ENCODE measurements at regions not wholly inside any gene's neighbourhood (a gene's known extent, or its start where the extent isn't known, plus 50 kb on each side); places are given as distances from the start of the nearest gene placed in this dataset.

GRCh38 chr6:28764761-28765282 is 159.0 kb downstream of the TRIM27 start:
- no peak for TF ChIP-seq Cebpa-rat (IDR thresholded peaks at IDR 0.05)
- Histone ChIP-seq H3K36me3 (no peaks in the 10 kb centered on the region), H3K4me2 (no peak overlapping the region), H3K4me3 (no peak overlapping the region), H3K27ac (no peak overlapping the region), H4K20me1 (no peaks in the 10 kb centered on the region), H3K9ac (no peak overlapping the region), H3K9me3 (peaks cover 20% of the 10 kb centered on the region), H3K4me1 (no peaks in the 10 kb centered on the region), H3K27me3 (peaks cover 63% of the 10 kb centered on the region)

DNA sequence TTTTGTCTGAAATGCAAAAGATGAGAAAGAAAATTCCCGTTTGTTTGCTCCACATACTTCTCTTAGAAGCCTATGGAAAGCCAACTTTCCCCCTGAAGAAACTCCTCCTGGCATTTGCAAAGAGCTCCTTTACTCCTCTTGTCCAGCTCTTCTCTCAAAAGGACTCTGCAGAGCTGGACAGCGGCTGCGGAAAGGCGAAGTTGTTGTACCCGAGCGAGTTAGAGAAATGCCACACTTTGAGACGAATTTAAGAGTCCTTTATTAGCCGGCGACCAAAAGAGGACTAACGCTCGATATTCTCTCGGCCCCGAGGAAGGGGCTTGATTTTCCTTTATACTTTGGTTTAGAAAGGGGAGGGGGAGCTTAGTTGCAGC is 157.8 kb downstream of the TRIM27 start:
- Histone ChIP-seq H3K27me3 (peaks cover 74% of the 10 kb centered on the region), H3K27ac (no peak overlapping the region), H3K36me3 (no peaks in the 10 kb centered on the region), H4K20me1 (no peaks in the 10 kb centered on the region), H3K4me1 (no peaks in the 10 kb centered on the region), H3K4me3 (no peak overlapping the region), H3K9ac (no peak overlapping the region), H3K4me2 (no peak overlapping the region), H3K9me3 (peaks cover 20% of the 10 kb centered on the region)
- no peak for TF ChIP-seq Cebpa-rat (IDR thresholded peaks at IDR 0.05)

GRCh38 chr6:28766426-28766825 is 157.4 kb downstream of the TRIM27 start:
- H3K36me3 ChIP-seq: no peaks in the 10 kb centered on the region
- no peak overlapping the region for H3K27ac ChIP-seq
- no peak overlapping the region for H3K9ac ChIP-seq
- TF ChIP-seq Cebpa-rat (IDR thresholded peaks at IDR 0.05): no peak
- no peaks in the 10 kb centered on the region for H3K4me1 ChIP-seq
- H4K20me1 ChIP-seq: no peaks in the 10 kb centered on the region
- H3K9me3 ChIP-seq: peaks cover 22% of the 10 kb centered on the region
- H3K4me3 ChIP-seq: no peak overlapping the region
- H3K27me3 ChIP-seq: peaks cover 79% of the 10 kb centered on the region
- no peak overlapping the region for H3K4me2 ChIP-seq

DNA sequence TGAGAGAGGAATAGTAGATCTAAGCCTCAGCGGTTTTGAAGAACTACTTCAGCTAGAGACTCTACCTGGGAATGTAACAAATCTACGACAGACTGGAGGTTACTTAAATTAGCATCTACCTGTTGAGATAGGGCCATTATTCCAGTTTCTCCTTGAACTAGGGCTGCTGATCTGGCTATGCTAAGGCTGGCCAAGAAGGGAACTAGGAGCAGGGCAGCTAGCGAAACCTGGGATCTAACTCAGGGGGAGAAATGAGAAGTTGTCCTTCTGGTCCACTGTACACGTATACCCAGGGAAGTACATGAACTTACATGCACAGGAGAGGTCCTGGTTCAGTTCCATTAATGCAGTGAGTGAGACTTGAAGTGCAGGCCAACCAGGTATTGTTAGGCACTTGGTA is 156.7 kb downstream of the TRIM27 start:
- no peak for TF ChIP-seq Cebpa-rat (IDR thresholded peaks at IDR 0.05)
- H3K27ac ChIP-seq: no peak overlapping the region
- H3K9ac ChIP-seq: no peak overlapping the region
- H4K20me1 ChIP-seq: 0 out of 2 replicates have a peak, but pooled peaks cover 2% of the 10 kb centered on the region
- no peaks in the 10 kb centered on the region for H3K4me1 ChIP-seq
- H3K4me3 ChIP-seq: no peak overlapping the region
- H3K36me3 ChIP-seq: no peaks in the 10 kb centered on the region
- H3K9me3 ChIP-seq: peaks cover 28% of the 10 kb centered on the region
- peaks cover 86% of the 10 kb centered on the region for H3K27me3 ChIP-seq
- no peak overlapping the region for H3K4me2 ChIP-seq

DNA sequence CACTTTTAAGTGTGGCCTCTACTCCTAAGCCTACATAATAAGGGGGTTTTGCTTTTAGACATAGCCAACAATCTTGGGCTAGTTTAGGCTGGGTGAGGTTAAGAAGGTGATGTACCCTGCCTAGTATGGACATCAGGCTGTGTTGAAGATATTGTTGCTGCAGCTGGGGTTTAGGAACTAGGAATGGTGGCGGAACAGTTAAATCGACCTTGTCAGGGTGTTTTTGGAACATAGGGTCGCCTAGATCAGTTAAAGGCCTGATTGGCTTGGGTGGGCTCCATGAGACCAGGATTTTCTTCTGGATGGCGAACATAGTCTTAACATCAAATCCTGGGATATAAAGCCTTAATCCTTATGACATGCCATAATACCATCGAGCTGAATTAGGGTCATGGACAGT is 156.1 kb downstream of the TRIM27 start:
- H3K4me1 ChIP-seq: no peaks in the 10 kb centered on the region
- no peak for TF ChIP-seq Cebpa-rat (IDR thresholded peaks at IDR 0.05)
- no peak overlapping the region for H3K9ac ChIP-seq
- no peaks in the 10 kb centered on the region for H3K36me3 ChIP-seq
- H4K20me1 ChIP-seq: peaks cover 7% of the 10 kb centered on the region; the same call in 1 of the 2 replicates
- H3K27me3 ChIP-seq: peaks cover 92% of the 10 kb centered on the region
- H3K9me3 ChIP-seq: peaks cover 33% of the 10 kb centered on the region
- no peak overlapping the region for H3K4me3 ChIP-seq
- H3K27ac ChIP-seq: no peak overlapping the region
- H3K4me2 ChIP-seq: no peak overlapping the region

DNA sequence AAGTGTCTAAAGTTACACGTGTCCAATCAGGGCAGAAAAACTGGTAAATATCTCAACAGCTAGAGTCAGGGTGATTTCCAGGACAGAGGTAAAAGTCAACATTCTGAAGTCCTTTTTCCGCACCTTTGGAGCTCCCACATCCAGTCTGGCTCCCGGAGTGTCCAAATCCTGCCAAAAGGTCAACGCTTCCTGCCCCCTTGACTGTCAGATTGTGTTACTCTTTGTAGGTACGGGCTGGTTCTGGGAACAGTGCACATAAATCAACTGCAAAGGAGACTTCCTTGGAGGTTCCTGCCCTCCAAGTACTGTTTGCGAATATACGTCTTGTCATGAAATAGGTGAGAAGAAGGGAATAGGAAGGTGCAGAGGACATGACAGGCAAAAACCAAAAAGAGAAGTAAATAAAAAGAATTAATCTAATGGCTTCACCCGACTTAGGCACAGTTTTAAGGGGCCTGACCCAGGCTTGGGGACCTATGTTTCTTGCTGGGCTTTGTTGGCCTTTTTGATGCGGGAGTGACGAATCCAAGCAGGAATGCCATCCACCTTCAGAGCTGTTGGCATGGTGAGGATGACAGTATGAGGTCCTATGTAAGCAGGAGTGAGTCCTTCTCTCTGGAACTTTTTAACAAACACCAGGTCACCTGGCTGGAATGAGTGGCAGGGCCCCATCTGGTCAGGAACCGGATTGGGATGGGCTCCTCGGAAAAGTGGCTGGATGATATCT is 155.4 kb downstream of the TRIM27 start:
- Histone ChIP-seq H3K9ac (no peak overlapping the region), H3K27ac (no peak overlapping the region), H3K27me3 (peaks cover 98% of the 10 kb centered on the region), H3K4me3 (no peak overlapping the region), H3K4me1 (0 out of 2 replicates have a peak, but pooled peaks cover 4% of the 10 kb centered on the region), H3K36me3 (no peaks in the 10 kb centered on the region), H4K20me1 (peaks cover 14% of the 10 kb centered on the region; the same call in 1 of the 2 replicates), H3K9me3 (peaks cover 40% of the 10 kb centered on the region), H3K4me2 (no peak overlapping the region)
- TF ChIP-seq Cebpa-rat (IDR thresholded peaks at IDR 0.05): no peak

DNA sequence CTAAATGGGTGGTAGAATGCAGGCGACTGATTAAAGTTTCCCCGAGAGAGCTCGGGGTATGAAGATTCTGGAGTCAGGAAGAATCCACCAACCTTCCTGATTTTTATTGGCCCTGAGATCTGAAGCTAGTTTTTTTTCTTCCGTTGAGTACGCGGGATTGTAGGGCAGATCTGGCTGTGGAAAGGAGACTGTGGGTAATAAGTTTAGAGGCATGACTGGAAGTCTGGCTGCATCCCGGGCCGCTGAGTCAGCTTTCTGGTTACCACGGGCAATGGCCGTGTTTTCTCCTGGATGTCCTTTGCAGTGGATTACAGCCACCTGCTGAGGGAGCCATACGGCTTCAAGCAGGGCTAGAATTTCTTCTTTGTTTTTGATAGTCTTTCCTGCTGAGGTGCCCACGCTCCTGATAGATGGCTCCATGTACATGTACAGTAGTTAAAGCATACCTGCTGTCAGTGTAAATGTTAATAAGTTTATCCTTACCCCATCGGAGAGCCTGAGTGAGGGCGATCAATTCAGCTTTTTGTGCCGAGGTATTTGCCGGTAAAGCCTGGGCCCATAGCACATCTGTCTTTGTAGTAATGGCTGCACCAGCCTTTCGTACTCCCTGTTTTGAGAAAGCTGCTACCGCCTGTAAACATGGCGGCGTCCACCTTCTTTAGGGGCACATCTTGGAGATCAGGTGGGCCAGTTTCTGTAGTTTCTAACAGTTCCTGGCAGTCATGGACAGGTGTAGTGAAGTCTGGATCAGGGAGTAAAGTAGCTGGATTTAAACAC is 154.0 kb downstream of the TRIM27 start:
- Histone ChIP-seq H3K9ac (no peak overlapping the region), H3K4me2 (no peak overlapping the region), H3K27me3 (peaks cover 100% of the 10 kb centered on the region), H3K4me3 (no peak overlapping the region), H3K36me3 (no peaks in the 10 kb centered on the region), H3K27ac (no peak overlapping the region), H3K4me1 (0 out of 2 replicates have a peak, but pooled peaks cover 6% of the 10 kb centered on the region), H3K9me3 (peaks cover 48% of the 10 kb centered on the region), H4K20me1 (peaks cover 25% of the 10 kb centered on the region; the same call in 1 of the 2 replicates)
- TF ChIP-seq Cebpa-rat (IDR thresholded peaks at IDR 0.05): no peak

- peaks cover 48% of the 10 kb centered on the region for H3K9me3 ChIP-seq
- no peak overlapping the region for H3K4me3 ChIP-seq
- no peaks in the 10 kb centered on the region for H3K36me3 ChIP-seq
- H4K20me1 ChIP-seq: peaks cover 34% of the 10 kb centered on the region; the same call in 1 of the 2 replicates
- no peak overlapping the region for H3K9ac ChIP-seq
- H3K4me1 ChIP-seq: 0 out of 2 replicates have a peak, but pooled peaks cover 6% of the 10 kb centered on the region
- H3K27me3 ChIP-seq: peaks cover 100% of the 10 kb centered on the region
- TF ChIP-seq Cebpa-rat (IDR thresholded peaks at IDR 0.05): no peak
- H3K4me2 ChIP-seq: no peak overlapping the region
- H3K27ac ChIP-seq: no peak overlapping the region
Observed at GRCh38 chr6:28770732-28771131, 153.1 kb downstream of the TRIM27 start.

GRCh38 chr6:28771401-28772267 is 152.2 kb downstream of the TRIM27 start:
- Histone ChIP-seq H3K27me3 (peaks cover 100% of the 10 kb centered on the region), H3K9me3 (peaks cover 53% of the 10 kb centered on the region), H3K36me3 (no peaks in the 10 kb centered on the region), H3K9ac (no peak overlapping the region), H4K20me1 (peaks cover 35% of the 10 kb centered on the region; the same call in 1 of the 2 replicates), H3K4me3 (no peak overlapping the region), H3K4me2 (no peak overlapping the region), H3K27ac (no peak overlapping the region), H3K4me1 (0 out of 2 replicates have a peak, but pooled peaks cover 6% of the 10 kb centered on the region)
- no peak for TF ChIP-seq Cebpa-rat (IDR thresholded peaks at IDR 0.05)

Measured in BLaER1 (cell line).